ENCODE measurements at regions not wholly inside any gene's neighbourhood (a gene's known extent, or its start where the extent isn't known, plus 50 kb on each side); places are given as distances from the start of the nearest gene placed in this dataset.
A peak's percentile ranks its signal among the peaks of the same experiment; 100 is the strongest.

DNA sequence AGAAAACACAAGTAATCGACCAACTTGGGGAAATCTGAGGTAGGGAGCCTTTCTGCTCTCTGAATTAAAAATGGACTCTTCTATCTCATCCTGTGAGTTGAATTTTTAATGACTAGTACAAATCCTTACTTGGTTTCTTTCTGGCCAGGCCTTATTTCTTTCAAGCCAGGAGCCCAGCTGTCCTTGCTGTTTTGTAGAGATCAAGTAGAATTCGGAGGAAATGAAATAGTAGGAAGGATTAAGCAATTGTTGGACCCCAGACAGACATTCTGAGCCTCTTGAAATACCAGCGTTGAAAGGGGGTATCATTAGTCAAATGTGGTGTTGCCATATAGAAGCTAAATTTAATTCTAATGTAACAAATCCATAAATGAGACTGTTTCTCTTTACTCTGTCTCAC, 53.7 kb upstream of the SMIM15 start:
- Histone ChIP-seq H3K9me3 (no peaks in the 10 kb centered on the region), H3K27ac (no peak overlapping the region), H3K4me3 (no peak overlapping the region), H3K27me3 (no peaks in the 10 kb centered on the region), H3K4me1 (no peaks in the 10 kb centered on the region), H3K36me3 (no peaks in the 10 kb centered on the region)
- intact Hi-C loops (cut with DNase I), result no loop called here
- no peak for DNase-seq (ENCODE audit: low spot score in 2 of 2)
- TF ChIP-seq, protein P1, sequence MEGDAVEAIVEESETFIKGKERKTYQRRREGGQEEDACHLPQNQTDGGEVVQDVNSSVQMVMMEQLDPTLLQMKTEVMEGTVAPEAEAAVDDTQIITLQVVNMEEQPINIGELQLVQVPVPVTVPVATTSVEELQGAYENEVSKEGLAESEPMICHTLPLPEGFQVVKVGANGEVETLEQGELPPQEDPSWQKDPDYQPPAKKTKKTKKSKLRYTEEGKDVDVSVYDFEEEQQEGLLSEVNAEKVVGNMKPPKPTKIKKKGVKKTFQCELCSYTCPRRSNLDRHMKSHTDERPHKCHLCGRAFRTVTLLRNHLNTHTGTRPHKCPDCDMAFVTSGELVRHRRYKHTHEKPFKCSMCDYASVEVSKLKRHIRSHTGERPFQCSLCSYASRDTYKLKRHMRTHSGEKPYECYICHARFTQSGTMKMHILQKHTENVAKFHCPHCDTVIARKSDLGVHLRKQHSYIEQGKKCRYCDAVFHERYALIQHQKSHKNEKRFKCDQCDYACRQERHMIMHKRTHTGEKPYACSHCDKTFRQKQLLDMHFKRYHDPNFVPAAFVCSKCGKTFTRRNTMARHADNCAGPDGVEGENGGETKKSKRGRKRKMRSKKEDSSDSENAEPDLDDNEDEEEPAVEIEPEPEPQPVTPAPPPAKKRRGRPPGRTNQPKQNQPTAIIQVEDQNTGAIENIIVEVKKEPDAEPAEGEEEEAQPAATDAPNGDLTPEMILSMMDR (IDR thresholded peaks at IDR 0.05), result no peak

DNA sequence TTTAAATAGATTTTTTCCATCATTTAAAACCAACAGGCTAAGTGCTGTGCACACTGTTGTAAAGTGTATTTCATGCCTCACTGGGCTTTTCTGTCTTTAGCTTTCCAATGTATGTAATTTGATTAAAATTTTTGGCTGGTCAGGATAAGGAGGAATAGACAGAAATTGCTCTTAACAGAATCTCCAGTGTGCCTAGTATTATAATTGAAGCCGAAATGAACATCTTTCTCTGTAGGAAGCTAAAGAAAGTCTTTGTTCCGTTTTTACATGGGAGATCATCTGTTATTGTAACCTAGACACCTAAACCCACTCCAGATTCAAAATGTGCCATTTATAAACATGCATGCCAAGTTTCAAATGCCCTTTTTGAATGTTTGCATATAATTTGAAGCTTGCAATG, 54.5 kb upstream of the SMIM15 start:
- TF ChIP-seq, protein P1 (IDR thresholded peaks at IDR 0.05), result no peak
- H3K27me3 ChIP-seq, result no peaks in the 10 kb centered on the region
- peaks cover 0 to 4% of the 10 kb centered on the region in 2 donors for H3K9me3 ChIP-seq
- intact Hi-C loops (cut with DNase I), result no loop called here
- H3K27ac ChIP-seq, result no peak overlapping the region
- no peaks in the 10 kb centered on the region for H3K4me1 ChIP-seq
- no peaks in the 10 kb centered on the region for H3K36me3 ChIP-seq
- H3K4me3 ChIP-seq, result no peak overlapping the region
- no peak for DNase-seq (ENCODE audit: low spot score in 2 of 2)

DNA sequence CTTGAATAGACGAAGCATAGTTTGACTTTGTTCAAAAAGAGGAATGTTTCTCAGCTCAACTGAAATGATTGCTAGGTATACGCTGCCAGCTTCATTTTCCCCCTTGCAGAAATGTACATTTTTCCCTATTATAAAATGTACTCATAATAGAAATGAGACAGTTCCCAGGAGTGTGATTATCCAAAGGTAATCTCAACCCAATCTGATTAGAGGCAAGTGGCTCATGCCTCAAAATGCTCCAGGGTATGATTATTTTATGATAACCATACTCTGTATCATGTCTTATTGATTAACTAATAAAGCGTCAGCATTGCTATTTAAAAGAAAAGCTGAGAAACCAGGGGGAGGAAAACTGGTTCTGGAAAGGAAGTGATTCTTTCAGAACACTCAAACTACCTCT, 54.9 kb upstream of the SMIM15 start:
- Histone ChIP-seq H3K36me3 (no peaks in the 10 kb centered on the region), H3K4me3 (no peak overlapping the region), H3K4me1 (no peaks in the 10 kb centered on the region), H3K9me3 (peaks cover 0 to 8% of the 10 kb centered on the region in 2 donors), H3K27ac (no peak overlapping the region), H3K27me3 (no peaks in the 10 kb centered on the region)
- TF ChIP-seq, protein P1 (IDR thresholded peaks at IDR 0.05), result no peak
- DNase-seq (ENCODE audit: low spot score in 2 of 2), result no peak
- intact Hi-C loops (cut with DNase I), result no loop called here

DNA sequence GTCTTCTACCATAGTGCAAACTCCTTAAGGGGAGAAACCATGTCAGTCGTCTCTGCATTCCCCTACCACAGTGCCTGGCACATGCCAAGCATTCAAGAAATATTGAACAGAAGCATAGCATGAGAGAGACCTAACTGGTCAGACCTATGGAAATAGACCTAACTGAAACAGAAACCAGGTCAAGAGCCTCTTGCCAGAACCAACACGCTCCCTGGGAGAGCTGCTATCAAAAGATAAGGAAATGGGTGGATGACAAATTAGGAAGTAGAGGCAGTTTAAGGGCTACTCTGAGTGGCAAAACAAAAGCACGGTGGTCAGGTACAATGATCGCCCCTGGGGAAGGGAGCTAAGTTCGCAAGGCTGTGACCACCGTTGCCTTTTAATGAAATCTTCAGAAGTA, 66.0 kb upstream of the SMIM15 start:
- no peaks in the 10 kb centered on the region for H3K9me3 ChIP-seq
- H3K4me1 ChIP-seq, result peaks cover 0 to 6% of the 10 kb centered on the region in 2 donors
- peak overlapping the region in 1 of 2 donors; percentile 22 for H3K4me3 ChIP-seq
- no peak overlapping the region for H3K27ac ChIP-seq
- H3K27me3 ChIP-seq, result no peaks in the 10 kb centered on the region
- H3K36me3 ChIP-seq, result no peaks in the 10 kb centered on the region
- TF ChIP-seq, protein P1 (IDR thresholded peaks at IDR 0.05), result no peak
- intact Hi-C loops (cut with DNase I), result no loop called here
- DNase-seq (ENCODE audit: low spot score in 2 of 2), result no peak

DNA sequence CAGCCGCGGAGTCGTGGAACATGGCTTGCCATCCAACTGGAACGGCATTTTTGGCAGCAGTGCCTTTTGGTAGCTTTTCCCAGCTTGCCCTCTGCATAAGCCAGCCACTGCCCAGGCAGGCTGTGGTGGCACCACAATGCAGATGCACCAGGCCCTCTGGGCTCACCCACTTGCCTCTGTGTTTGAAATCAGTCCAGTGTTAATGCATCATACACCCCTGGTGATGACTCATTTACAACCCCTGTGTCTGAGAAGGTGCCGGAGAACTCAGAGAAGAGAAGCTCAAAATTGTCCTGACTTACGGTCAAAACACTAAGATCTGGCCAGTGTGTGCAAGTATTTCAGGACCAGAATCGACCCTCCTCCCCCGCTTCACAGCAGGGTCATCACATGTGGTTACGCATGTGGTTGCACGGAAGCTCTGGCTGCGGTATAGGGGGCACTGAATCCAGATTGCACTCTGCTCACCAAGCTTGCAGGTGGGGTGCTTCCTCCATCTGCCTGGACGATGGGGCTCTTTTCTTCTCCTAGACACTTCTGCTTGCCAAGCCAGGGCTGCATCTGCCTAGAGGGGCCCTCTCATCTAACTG, 66.5 kb upstream of the SMIM15 start:
- H3K9me3 ChIP-seq, result no peaks in the 10 kb centered on the region
- TF ChIP-seq, protein P1 (IDR thresholded peaks at IDR 0.05), result no peak
- H3K4me1 ChIP-seq, result peaks cover 0 to 6% of the 10 kb centered on the region in 2 donors
- no peaks in the 10 kb centered on the region for H3K36me3 ChIP-seq
- H3K27ac ChIP-seq, result no peak overlapping the region
- no peaks in the 10 kb centered on the region for H3K27me3 ChIP-seq
- no peak for DNase-seq (ENCODE audit: low spot score in 2 of 2)
- intact Hi-C loops (cut with DNase I), result no loop called here
- H3K4me3 ChIP-seq, result peak overlapping the region in 1 of 2 donors; percentile 22

DNA sequence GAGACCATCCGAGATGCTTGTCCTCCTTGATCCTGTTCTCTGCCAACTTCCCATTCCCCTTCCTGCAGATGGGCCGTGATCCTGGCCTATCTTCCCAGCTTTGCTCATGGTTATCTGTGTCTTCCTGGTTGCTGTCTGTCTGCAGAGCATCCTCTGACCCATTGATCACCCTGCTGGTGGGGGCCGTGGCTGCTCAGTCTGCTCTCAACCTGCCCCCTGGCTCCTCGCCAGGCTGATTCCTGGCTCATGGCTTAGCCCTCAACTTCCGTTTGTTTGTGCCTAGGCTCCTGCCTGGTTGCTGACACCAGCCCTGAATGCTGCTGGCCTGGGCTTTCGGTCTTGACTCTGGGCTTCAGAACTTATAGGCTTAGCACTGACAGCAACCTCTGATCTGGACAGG, 67.1 kb upstream of the SMIM15 start:
- TF ChIP-seq, protein P1 (IDR thresholded peaks at IDR 0.05), result no peak
- intact Hi-C loops (cut with DNase I), result no loop called here
- no peak overlapping the region for H3K27ac ChIP-seq
- no peaks in the 10 kb centered on the region for H3K9me3 ChIP-seq
- H3K4me1 ChIP-seq, result peaks cover 0 to 6% of the 10 kb centered on the region in 2 donors
- no peaks in the 10 kb centered on the region for H3K27me3 ChIP-seq
- no peaks in the 10 kb centered on the region for H3K36me3 ChIP-seq
- no peak overlapping the region for H3K4me3 ChIP-seq
- DNase-seq (ENCODE audit: low spot score in 2 of 2), result no peak

Data from ascending aorta (tissue), 2 donors.